ENCODE measurements at regions not wholly inside any gene's neighbourhood (a gene's known extent, or its start where the extent isn't known, plus 50 kb on each side); places are given as distances from the start of the nearest gene placed in this dataset.

- intact Hi-C loops (cut with micrococcal nuclease) = no loop called here
- Histone ChIP-seq H3K9ac (replicated peaks; ENCODE audit: extremely low read depth, insufficient read depth, low read length) (no peak overlapping the region), H3K79me2 (ENCODE audit: control insufficient read depth, insufficient read depth, low read length) (no peaks in the 10 kb centered on the region), H4K20me1 (replicated peaks; ENCODE audit: control insufficient read depth, extremely low read depth, insufficient read depth, low read length) (no peaks in the 10 kb centered on the region), H3K4me1 (ENCODE audit: control insufficient read depth, extremely low read depth, insufficient read depth, low read length) (no peaks in the 10 kb centered on the region), H3K9me1 (replicated peaks; ENCODE audit: control insufficient read depth, extremely low read depth, insufficient read depth, low read length) (no peaks in the 10 kb centered on the region), H2AFZ (ENCODE audit: low read depth, low read length) (no peak overlapping the region), H3K4me3 (replicated peaks in 1 of 3; ENCODE audit: insufficient read depth in 1 of 3, low read depth in 1 of 3, low read length in 3 of 3) (no peak overlapping the region), H3K9me3 (replicated peaks; ENCODE audit: control insufficient read depth, insufficient read depth, low read length) (no peaks in the 10 kb centered on the region), H3K4me2 (ENCODE audit: insufficient read depth, low read length) (no peak overlapping the region), H3K27me3 (ENCODE audit: control insufficient read depth in 2 of 2, insufficient read depth in 2 of 2, low read length in 2 of 2) (peaks cover 10 to 14% of the 10 kb centered on the region in 2 experiments), H3K27ac (ENCODE audit: insufficient read depth, low read depth, low read length) (no peak overlapping the region), H3K36me3 (ENCODE audit: control insufficient read depth in 2 of 2, extremely low read depth in 1 of 2, insufficient read depth in 2 of 2, low read length in 2 of 2) (no peaks in the 10 kb centered on the region)
- ChIA-PET POLR2A (no interaction called here), CTCF (interaction anchor here (3.4 kb wide), 1 partner anchor 45 kb away, joined by 9 read pairs; no protein-coding TSS in a partner anchor)
- DNase-seq (ENCODE audit: low read depth, low spot score) (no peak), FAIRE-seq (no peak)
- TF ChIP-seq CTCF (IDR thresholded peaks at IDR 0.05; ENCODE audit: extremely low read depth in 1 of 2, insufficient read depth in 1 of 2, low read depth in 1 of 2, low read length in 2 of 2) = no peak
- TF ChIP-seq FOS (IDR thresholded peaks at IDR 0.05; ENCODE audit: borderline replicate concordance, insufficient read depth, low read length) = no peak
- TF ChIP-seq JUN (IDR thresholded peaks at IDR 0.05; ENCODE audit: borderline replicate concordance, insufficient read depth, insufficient read length, low read depth) = no peak
- TF ChIP-seq EZH2 (IDR thresholded peaks at IDR 0.05; ENCODE audit: borderline replicate concordance, low read depth, low read length, severe bottlenecking) = no peak
- no peak for TF ChIP-seq MYC (IDR thresholded peaks at IDR 0.05; ENCODE audit: low read depth, low read length)
- no peak for TF ChIP-seq POLR2AphosphoS5 (IDR thresholded peaks at IDR 0.05; ENCODE audit: insufficient read depth, low read depth, low read length)
- no peak for TF ChIP-seq MAX (IDR thresholded peaks at IDR 0.05; ENCODE audit: insufficient read depth, insufficient read length)
- no peak for TF ChIP-seq GATA2 (IDR thresholded peaks at IDR 0.05; ENCODE audit: insufficient read depth, insufficient read length, low read depth, low read length)
- TF ChIP-seq POLR2A (IDR thresholded peaks at IDR 0.05; ENCODE audit: low read depth, low read length) = no peak
- dilution Hi-C loops (cut with MboI; ENCODE audit: extremely low pct_ligation_motif_present, low sequenced_read_pairs) = no loop called here
- BruUV-seq (replicated peaks) = no TSS peak
These were observed 69.1 kb upstream of the KLF14 start for GRCh38 chr7:130803127-130803526.
